ENCODE measurements at regions not wholly inside any gene's neighbourhood (a gene's known extent, or its start where the extent isn't known, plus 50 kb on each side); places are given as distances from the start of the nearest gene placed in this dataset.

DNA sequence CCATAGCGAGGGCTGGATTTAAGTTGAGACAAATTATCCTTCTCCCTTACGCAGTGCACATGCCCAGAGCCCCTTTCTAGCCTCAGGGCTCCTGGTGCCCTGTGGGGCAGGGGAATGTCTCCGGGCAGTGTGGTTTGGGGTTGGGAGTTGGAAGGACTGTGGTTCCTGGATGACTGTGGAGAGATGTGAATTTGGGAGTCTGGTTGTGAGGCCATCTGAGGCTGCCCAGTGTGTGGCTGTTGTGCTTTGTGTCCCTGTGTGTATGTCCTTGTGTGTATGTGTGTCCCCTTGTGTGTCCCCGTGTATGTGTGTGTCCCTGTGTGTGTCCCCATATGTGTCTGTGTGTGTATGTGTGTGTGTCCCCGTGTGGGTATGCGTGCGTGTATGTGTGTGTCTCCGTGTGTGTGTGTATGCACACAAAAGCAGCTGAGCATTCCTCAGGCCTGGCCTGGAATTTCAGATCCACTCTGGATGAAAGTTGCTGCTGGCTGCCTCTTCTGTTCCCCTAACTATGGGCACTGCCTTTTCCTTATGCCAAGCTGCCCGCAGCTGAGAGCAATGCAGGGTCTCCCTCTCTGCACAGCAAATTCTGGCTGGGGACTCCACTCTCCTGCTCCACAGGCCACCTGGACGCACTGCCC lies 65.4 kb downstream of the UBIAD1 start:
- no peak for DNase-seq

DNA sequence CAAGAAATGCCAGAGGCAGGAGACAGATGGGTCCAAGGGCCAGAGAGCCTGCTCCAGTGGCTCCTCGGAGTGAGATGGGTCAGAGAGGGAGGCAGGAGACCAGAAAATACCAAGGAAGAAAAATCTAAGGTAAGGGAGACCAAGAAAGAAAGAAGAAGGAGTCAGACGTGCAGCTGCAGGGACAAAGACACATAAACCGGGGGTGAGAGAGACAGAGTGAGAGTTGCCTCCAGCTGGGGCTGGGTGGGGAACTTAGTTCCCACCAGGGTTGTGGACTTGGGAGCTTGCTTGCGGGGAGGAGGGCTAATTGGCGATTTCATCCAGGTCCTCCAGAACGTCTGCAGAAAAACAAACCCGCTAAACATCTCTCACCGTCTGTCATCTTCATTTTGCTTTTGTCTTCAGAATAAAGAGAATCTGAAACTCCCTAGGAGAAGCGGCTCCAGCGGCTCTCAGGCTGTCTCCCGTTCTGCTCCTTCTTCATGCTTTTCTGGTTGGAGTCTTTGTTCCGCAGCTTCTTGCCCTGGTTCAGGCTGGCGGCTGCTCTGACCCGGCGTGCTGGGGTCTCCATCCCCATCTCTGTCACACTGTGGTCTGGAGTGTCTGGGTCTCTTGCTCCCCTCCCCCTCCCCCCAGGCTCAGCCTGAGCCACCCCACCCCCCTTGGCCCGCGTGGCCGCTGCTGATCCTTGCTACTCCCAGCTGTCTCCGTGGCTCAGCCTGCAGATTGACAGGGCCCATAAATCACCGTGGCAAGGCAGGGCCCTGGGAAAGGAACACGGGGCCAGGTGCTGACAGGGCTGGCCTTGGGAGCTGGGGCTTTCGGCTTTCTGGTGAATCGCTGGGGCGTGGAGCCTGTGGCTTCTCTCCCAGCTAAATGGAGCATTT lies 66.6 kb downstream of the UBIAD1 start:
- peak; percentile 60 for DNase-seq

GRCh38 chr1:11340233-11340632 lies 67.2 kb downstream of the UBIAD1 start:
- DNase-seq, result no peak

DNA sequence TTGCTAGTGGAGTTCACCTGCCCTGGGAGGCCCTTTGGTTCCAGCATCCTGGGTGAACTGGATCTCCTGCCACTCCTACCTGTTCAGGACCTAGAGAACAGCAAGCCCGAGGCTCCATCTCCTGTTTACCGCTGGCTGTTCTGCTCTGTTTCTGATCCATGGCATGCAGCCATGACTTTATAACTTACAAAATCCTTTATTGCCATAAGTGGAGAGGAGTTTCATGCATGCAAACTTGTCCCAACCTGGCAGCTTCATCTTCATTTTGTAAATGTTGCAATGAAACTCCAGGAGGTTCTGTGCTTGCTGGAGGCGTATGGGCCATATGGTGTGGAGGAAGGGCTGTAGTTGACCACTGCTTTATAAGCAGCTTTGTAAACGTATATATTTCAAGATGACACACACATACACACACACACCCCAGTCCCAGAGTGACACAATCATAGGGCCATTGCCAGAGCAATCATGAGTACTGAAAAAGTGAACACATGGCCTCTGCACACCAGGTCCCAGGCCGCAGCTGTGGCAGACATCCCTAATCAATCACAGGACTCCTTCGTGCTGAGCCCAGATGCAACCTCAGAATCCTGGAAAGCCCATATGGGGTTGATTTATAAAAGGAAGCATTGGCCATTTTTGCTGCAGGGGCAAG lies 69.0 kb downstream of the UBIAD1 start:
- DNase-seq, result no peak

DNA sequence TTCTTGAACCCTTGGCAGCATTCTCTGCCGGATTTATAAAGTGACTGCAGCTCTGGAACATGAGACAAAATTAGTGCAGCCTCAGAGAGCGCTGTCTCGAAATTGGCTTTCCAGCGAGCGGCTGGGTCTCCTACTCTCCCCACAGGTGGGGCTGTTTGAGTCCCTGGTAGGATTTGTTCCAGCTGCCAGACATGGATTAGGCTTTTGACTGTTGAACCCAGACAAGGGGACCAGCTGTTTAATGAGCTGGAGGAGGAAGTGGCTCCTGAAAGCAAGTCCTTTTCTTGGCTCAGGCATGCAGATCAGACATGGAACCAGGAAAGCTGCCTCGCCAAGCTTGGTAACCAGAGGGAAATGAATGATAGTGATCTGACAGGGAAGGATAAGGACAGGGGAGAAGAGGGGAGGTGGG lies 69.6 kb downstream of the UBIAD1 start:
- DNase-seq, result no peak

- no peak for DNase-seq
Measured at GRCh38 chr1:11345971-11346715, 73.1 kb downstream of the UBIAD1 start.

DNA sequence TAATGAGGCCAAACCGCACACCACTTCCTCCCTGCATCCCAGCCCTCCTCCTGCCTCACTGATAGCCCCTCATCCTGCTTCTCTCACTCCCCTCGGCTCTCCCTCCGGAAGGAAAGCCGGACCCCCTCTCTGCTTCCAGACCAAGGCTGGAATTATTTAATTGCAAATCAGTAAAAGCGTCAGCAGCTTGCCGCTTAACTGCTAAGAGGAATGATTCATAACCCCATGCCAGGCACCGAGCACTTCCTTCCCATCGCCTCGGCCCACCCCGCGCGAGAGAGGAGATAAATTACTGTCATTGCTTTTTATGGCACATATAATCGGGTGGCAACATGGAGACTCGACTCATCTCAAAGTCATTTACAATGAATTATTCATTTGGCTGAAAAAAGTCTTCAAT lies 77.3 kb downstream of the UBIAD1 start:
- DNase-seq, result no peak

DNA sequence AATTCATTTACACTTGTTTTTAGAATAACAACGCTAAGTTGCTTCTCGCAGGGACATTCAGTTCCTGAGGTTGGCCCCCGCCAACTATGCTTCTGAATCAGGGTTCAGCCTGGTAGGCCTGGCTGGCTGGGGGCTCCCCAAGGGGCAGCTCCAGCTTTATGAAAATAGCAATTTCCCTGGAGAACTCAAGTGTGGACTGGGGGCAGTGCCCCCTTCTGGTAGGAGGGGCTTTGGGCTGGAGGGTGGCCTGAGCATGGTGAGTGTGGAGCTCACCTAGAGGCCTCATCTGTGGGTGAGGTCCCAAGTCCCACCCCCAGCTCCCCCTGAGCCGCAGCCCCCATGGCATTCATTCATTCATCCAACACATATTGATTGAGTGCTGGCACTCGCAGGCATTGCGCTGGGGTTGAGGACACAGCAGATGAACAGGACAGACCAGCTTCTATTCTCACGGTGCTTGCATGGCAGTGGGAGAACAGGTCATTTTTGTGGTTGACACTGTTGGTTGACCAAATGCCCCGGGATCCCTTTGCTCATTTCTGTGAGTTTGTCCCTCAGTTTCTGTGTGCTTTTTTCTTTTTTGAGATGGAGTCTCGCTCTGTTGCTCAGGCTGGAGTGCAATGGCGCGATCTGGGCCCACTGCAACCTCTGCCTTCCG lies 79.2 kb downstream of the UBIAD1 start:
- no peak for DNase-seq

DNA sequence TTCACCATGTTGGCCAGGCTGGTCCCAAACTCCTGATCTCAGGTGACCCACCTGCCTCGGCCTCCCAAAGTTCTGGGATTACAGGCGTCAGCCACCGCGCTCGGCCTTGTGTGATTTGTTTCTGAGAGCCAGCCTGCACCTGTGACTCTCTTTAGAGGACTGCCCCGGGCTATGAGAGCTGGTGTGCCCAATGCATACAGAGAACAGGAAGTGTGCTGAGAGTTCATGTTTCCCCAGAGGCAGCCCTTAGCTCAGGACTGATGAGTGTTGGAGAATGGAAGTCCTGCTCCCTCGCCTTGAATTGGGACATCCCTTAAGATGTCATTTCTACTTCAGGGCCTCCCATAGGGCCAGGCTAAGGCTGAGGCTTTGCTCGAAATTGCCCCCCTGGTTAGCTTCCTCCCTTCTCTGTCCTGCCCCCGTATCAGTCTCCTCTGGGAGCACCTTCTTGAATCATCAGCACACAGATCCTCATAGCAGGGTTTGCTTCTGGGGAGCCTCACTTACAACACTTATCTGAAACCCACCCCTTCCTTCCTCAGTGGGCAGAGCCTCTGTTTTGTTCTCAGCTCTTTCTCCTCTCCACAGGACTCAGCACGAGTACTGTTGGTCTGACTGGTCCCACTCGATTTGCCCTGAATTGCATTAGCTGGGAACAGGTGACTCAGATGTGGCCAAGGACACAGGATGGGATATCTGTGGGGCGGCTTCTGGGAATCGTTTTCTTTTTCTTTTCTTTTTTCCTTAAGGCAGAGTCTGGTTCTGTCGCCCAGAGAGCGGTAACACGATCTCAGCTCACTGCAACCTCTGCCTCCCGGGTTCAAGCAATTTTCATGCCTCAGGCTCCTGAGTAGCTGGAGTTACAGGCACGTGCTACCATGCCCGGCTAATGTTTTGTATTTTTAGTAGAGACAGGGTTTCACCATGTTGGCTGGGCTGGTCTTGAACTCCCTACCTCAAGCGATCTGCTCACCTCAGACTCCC lies 80.1 kb downstream of the UBIAD1 start:
- no peak for DNase-seq

DNA sequence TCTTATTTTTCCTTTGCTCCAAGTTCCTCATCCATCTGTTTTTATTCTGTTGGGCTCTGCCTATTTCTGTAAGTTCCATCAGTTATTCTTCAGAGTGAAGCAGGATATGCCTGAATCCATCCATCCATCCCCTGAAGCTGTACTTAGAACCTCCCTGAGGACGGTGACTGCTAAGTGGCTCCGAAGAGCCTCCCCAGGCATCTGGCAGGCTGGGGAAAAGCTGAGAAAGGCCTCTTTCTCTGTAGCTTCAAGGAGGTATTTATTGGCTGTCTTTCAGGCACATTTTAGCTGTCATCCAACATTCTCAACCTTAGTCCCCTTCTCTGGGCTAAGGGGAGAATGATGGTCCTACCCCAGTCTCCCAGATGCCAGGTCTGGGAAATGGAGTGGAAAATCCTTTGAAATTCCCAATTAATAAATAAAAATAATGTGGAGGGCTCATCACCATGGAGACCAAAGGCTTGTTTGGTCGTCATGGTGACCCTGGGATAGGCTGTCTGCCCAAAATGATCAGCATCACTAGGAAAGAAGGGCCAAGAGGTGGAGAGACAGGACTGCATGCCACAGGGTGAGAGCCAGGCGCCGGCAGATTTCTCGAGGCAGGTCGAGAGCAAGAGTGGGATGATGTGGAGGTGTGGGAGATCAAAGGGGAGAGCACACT lies 82.0 kb downstream of the UBIAD1 start:
- DNase-seq, result no peak

DNA sequence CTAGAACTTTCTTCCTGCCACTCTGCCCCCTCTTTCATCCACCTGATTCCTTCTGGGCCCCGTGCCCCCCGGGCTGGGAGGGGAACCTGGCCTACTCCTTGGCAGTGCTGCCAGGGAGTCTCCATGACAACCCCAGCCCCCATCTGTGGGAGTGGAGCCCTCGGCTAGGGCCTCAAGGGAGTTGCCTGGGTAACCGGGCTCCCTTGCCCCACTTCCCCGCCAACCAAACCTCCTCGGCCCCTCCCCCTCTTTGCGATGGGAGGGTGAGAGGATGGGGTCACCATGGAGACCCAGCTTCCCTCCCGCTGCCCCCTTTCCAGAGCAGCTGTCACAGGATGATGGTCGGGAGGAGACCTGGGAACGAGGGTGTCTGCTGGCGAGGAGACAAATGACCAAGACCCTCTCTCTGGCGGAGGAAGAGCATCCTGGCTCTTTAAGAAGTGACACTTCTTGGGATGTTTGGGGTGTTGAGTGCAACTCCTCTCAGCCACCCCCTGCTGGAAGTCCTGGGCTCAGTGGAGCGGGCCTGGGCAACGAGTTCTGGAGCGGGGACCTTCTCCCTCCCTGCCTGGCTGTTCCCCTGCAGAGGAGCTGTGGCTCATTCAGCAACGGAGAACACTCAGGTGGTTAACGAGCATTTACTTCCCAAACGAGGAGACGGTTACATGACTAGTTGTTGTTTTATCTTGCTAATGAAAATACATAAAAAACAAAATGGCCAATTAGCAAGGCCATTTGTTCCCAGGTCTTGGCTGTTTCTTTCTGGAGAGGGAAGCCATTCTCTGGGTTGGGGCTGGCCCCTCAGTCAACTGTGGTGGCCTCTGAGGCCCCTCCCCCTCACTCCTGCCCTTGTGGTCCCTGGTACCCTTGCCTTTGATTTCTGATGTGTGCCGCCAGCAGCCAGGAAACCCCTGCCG lies 82.8 kb downstream of the UBIAD1 start:
- no peak for DNase-seq

- no peak for DNase-seq
Measured at GRCh38 chr1:11357276-11357675, 84.3 kb downstream of the UBIAD1 start.

GRCh38 chr1:11358984-11359383 lies 86.0 kb downstream of the UBIAD1 start:
- DNase-seq, result no peak

DNA sequence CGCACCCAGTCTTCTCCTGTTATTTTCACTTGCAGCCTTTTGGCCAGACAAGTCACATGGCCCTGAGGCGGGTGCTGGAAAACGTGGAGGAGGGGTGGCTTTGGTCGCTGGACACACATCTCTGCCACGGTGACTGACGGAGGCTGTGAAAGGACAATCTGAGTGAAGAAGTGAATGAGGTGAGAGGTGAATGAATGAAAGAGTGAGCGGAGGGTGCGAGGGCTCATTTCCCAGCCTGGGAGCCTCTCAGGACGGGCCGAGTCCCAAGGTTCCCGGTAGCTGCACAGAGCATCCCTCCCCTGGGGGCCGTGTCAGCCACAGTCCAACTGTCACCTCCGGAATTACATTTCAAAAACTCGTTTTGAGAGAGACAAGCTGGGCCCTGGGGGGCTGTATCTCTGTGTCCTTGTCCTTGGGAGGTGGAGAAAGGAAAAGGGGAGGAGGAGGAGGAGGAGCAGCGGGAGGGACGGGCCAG lies 89.6 kb downstream of the UBIAD1 start:
- DNase-seq, result no peak

GRCh38 chr1:11364170-11364569 lies 91.2 kb downstream of the UBIAD1 start:
- no peak for DNase-seq

GRCh38 chr1:11365744-11366387 lies 92.9 kb downstream of the UBIAD1 start:
- DNase-seq, result no peak

- no peak for DNase-seq
Measured at GRCh38 chr1:11373029-11373894, 100.3 kb downstream of the UBIAD1 start.
